NCI-H2227 (cell line): ENCODE measurements at regions not wholly inside any gene's neighbourhood (a gene's known extent, or its start where the extent isn't known, plus 50 kb on each side); places are given as distances from the start of the nearest gene placed in this dataset.
A peak's percentile ranks its signal among the peaks of the same experiment; 100 is the strongest.
"Not testable (repeated sequence)": the region's sequence is repeated elsewhere in the genome, so short reads cannot be mapped to it uniquely, and the experiment has no call there.

Source experiments
- DNase-seq: peaks from one replicate; lab custom pipeline; 2025; ENCODE audit not compliant: unreplicated experiment; lab: John Stamatoyannopoulos, UW

DNA sequence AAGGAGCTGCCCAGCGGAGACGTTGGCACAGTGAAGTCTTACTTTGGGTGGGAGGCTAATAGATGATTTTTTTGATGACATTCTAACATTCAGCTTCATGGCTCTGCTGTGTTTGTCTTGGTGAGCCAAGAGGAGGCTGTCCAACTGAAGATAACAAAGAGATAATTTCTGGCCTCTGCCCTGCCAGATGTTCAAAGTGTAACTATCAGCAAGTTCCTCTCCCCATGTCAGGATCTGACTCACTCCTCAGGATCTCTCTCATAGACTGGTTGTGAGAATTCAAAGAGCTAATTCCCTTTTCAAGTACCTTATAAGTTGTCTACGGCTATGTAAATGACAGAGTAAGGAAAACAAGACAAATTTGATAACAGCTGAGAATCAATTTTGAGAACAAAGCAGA is 1340.9 kb downstream of the XPNPEP1 start:
- no peak for DNase-seq

GRCh38 chr10:108578258-108578657 is 1345.1 kb downstream of the XPNPEP1 start:
- no peak for DNase-seq

DNA sequence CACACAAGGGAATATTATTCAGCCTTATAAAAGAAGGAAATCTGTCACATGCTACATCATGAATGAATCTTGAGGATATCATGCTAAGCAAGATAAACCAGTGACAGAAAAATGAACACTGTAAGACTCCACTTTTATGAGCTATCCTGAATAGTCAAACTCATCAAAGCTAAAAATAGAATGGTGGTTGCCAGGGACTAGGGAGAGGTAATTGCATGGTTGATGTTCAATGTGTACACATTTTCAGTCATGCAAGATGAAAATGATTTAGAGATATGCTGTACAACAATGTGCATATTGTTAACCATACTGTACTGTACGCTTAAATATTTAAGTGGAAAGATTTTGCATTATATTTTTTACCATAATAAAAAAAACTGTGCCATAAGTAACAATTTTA is 1349.1 kb downstream of the XPNPEP1 start:
- DNase-seq, result no peak

DNA sequence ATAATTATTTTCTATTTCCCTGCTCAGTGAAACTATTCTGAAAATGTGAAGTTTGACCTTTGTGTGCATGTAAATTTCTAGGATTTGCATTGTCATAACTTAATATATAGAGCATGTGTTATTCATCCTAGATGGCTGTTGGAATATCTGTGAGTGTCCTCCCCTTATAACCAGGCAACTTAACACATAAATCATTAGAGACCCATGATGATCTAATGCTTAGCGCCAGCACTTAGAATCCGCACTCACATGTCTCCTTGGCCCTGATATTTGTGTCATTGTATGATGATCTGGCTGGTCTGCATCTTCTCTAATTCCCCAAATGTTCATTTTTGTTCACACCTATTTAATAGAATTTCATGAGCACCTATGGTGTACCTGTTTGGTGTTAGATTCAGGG is 1354.5 kb downstream of the XPNPEP1 start:
- DNase-seq, result no peak

- DNase-seq, result no peak
Observed at GRCh38 chr10:108567899-108568752, 1355.2 kb downstream of the XPNPEP1 start.

- no peak for DNase-seq
Observed at GRCh38 chr10:108566316-108567107, 1356.8 kb downstream of the XPNPEP1 start.

GRCh38 chr10:108562105-108562504 is 1361.2 kb downstream of the XPNPEP1 start:
- no peak for DNase-seq

GRCh38 chr10:108561649-108562048 is 1361.7 kb downstream of the XPNPEP1 start:
- no peak for DNase-seq

- no peak for DNase-seq
Observed at GRCh38 chr10:108560488-108560887, 1362.8 kb downstream of the XPNPEP1 start.

DNA sequence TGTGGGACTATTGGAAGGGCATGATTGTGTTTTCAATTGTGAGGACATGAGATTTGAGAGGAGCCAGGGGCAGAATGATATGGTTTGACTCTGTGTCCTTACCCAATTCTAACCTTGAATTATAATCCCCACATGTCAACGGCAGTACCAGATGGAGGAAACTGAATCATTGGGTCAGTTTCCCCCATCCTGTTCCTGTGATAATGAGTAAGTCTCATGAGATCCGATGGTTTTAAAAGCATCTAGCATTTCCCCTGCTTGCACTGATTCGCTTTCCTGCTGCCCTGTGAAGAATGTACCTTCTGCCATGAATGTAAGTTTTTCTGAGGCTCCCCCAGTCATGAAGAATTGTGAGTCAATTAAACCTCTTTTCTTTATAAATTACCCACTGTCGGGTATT is 1367.1 kb downstream of the XPNPEP1 start:
- DNase-seq, result no peak

DNA sequence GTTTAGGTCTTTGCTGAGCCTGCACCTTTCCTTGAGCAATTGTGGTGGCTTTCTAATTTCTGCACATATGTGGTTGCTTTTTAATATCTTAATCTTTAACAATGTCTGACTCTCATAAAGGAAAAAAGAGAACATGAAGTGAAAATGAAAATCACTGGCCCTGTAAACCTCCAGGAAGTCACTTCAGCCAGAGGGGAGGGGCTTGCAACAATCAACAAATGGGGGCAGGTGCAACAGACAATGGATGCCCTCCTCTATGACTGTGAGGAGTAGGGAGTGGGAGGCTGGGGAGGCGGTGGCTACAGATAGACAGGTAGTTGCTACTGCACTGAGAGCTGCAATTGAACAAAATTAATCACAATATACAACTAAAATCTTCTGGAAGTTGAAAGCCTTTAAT is 1377.4 kb downstream of the XPNPEP1 start:
- DNase-seq, result no peak

GRCh38 chr10:108544500-108545120 is 1378.7 kb downstream of the XPNPEP1 start:
- peak; percentile 0 for DNase-seq

DNA sequence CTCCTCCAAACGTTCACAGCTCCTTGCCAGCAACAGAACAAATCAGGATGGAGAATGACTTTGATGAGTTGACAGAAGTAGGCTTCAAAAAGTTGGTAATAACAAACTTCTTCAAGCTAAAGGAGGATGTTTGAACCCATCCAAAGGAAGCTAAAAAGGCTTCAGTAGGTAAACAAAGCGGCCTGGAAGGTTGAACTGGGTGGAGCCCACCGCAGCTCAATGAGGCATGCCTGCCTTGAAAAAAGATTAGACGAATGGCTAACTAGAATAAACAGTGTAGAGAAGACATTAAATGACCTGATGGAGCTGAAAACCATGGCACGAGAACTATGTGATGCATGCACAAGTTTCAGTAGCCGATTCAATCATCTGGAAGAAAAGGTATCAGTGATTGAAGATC is 1369.0 kb upstream of the SORCS1 start:
- not testable (repeated sequence) for DNase-seq

GRCh38 chr10:108523016-108523800 is 1358.7 kb upstream of the SORCS1 start:
- DNase-seq, result no peak

DNA sequence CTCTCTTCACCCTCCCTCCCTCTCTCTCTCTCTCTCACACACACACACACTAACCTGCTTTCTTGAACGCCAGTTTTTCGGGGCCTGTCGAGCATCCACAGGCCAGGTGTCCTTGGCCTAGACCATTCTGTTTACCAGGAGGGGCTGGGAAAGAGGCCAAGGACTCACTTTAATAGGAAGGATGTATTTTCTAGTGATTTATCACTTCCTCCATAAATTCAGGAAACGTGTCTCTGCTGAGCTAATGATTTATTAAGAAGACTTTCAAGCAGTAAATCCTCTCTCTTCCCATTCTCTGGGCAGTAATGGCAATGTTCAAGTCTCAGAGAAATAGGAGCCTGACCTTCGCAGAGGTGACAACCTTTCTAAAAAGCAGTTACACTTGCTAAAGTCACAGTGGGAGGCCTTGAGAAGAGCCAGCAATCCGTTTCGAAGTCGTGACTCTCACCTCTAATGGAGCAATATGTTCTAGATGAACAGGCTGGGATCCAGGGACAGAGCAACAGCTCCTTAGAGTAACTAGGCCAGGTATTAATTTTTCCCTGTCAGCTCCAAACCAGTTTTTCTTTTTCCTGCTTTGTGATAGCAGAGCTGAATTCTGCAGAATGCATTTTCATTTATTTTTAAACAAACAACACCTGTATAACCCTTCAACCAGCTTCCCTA is 1357.5 kb upstream of the SORCS1 start:
- DNase-seq, result no peak

DNA sequence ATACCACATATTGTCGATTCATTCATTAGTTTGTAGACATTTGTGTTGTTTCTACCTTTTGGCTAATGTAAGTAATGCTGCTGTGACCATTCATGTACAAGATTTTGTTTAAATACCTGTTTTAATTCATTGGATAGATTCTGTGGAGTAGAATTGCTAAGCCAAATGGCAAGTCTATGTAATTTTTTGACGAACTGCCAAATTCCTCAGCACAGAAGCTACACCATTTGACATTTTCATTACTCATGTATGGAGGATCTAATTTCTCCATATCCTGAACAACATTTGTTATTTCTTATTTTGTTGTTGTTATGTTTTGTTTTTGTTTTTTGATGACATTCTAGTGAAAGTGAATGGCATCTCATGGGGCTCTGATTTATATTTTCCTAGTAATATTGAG is 1351.3 kb upstream of the SORCS1 start:
- no peak for DNase-seq

DNA sequence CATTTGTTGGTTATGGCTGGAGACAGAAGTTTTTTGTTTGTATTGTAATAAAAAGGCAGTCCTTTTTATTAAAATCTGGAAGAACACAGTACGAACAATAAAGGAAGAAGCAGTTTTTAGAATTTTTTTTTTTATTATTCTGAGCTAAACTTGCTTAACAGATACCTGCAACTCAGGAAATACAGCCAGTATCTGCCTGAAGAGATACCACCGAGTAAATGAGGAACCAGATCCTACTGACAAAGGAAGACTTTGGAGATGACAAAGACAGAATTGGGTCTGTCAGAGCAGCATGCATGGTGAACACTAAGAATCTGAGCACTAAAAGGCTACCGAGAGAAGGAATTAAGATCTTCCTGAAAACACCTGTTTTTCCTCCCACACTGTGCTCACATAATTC is 1335.9 kb upstream of the SORCS1 start:
- DNase-seq, result no peak

DNA sequence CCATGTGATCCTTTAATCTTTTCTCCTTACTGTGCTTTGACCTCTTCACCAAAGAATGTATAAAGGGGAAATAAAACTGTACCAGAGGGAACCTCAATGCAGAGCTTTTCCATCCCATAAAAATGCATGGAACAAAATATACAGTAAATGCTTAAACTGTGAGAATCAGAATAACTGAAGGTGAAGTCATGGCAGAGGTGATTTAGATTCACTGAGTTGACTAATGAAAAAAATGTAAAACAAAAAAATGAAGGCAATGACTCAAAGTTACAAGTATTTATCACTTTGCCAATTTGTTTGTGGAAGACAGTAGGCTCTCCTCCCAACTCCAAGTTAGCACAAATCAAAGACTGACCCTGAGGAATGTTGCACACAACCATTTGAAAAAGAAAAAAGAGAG is 1331.6 kb upstream of the SORCS1 start:
- DNase-seq, result no peak

GRCh38 chr10:108490944-108491343 is 1326.4 kb upstream of the SORCS1 start:
- no peak for DNase-seq

DNA sequence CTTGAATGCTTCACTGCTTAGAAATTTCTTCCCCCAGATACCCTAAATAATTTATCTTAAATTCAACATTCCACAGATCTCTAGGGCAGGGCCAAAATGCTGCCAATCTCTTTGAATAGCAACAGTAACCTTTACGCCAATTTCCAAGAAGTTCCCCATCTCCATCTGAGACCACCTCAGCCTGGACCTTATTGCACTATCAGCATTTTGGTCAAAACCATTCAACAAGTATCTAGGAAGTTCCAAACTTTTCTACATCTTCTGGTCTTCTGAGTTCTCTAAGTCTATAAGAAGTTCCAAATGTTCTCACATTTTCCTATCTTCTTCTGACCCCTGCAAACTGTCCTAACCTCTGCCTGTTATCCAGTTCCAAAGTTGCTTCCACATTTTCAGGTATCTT is 1306.9 kb upstream of the SORCS1 start:
- DNase-seq, result no peak

DNA sequence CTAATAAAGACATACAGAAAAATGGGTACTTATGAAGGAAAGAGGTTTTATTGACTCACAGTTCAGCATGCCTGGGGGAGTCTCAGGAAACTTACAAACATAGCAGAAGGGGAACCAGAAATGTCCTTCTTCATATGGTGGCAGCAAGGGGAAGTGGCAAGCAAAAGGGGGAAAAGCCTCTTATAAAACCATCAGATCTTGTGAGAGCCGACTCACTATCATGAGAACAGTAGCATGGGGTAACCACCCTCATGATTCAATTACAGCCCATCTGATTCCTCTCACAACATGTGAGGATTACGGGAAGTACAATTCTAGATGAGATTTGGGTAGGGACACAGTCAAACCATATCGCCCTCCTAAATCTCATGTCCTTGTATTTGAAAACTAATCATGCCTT is 1305.4 kb upstream of the SORCS1 start:
- DNase-seq, result no peak
